Common myeloid progenitor, CD34-positive (primary cell): ENCODE measurements at regions not wholly inside any gene's neighbourhood (a gene's known extent, or its start where the extent isn't known, plus 50 kb on each side); places are given as distances from the start of the nearest gene placed in this dataset.

Experiments
- CTCF ChIA-PET: fragments of 350-600 bp; sonication (Branson Sonifier 250); formaldehyde crosslinking; loops from one replicate; lab custom pipeline; 2021; ENCODE audit warnings: antibody characterized with exemption; lab: Charles Lee
- POLR2A ChIA-PET: fragments of 350-600 bp; sonication (Branson Sonifier 250); formaldehyde crosslinking; loops from one replicate; lab custom pipeline; 2021; ENCODE audit warnings: antibody characterized with exemption; lab: Charles Lee
- DNase-seq, 3 donors: peaks; one replicate each; pipeline versions ENCODE4 v3.0.0 to v3.0.0-alpha.2; 2013
- H3K27ac ChIP-seq, 2 experiments: 1 replicate in 1 of 2; 2 replicates in 1 of 2; pipeline ENCODE4 v1.7.0; 2013; ENCODE audit warnings: inconsistent platforms in 2 of 2, low read length in 2 of 2, mild to moderate bottlenecking in 2 of 2, low read depth in 1 of 2, moderate library complexity in 1 of 2; ENCODE audit not compliant: severe bottlenecking in 2 of 2, insufficient read depth in 1 of 2, poor library complexity in 1 of 2
- H3K27me3 ChIP-seq, 5 experiments: replicated peaks in 2 of 5; 1 replicate in 3 of 5; 2 replicates in 2 of 5; pipeline versions ENCODE4 v1.6.1 to v1.7.0; 2013; ENCODE audit warnings: low read length in 4 of 5, mild to moderate bottlenecking in 2 of 5, moderate library complexity in 2 of 5, inconsistent platforms in 1 of 5; ENCODE audit not compliant: insufficient read depth in 5 of 5, control insufficient read depth in 4 of 5
- H3K36me3 ChIP-seq, 4 experiments: 1 replicate in 2 of 4; 2 replicates in 2 of 4; pipeline versions ENCODE4 v1.6.1 to v1.7.0; 2013; ENCODE audit warnings: low read length in 3 of 4, control low read depth in 1 of 4, mild to moderate bottlenecking in 1 of 4; ENCODE audit not compliant: control insufficient read depth in 4 of 4, insufficient read depth in 4 of 4
- H3K4me1 ChIP-seq, 4 experiments: 1 replicate in 3 of 4; 2 replicates in 1 of 4; pipeline versions ENCODE4 v1.6.1 to v1.7.1; 2013; ENCODE audit warnings: low read length in 3 of 4, mild to moderate bottlenecking in 3 of 4, control low read depth in 1 of 4, inconsistent platforms in 1 of 4, moderate library complexity in 1 of 4; ENCODE audit not compliant: control insufficient read depth in 4 of 4, insufficient read depth in 4 of 4; ENCODE audit errors: control extremely low read depth in 1 of 4
- H3K4me3 ChIP-seq, 7 experiments: 1 replicate in 4 of 7; 2 replicates in 3 of 7; pipeline versions ENCODE4 v1.5.1 to v1.7.0; 2013; ENCODE audit warnings: mild to moderate bottlenecking in 7 of 7, low read length in 6 of 7, moderate library complexity in 6 of 7, inconsistent platforms in 2 of 7, low read depth in 2 of 7, control low read depth in 1 of 7; ENCODE audit not compliant: insufficient read depth in 4 of 7, control insufficient read depth in 1 of 7; ENCODE audit errors: extremely low read depth in 1 of 7
- H3K9me3 ChIP-seq, 5 experiments: 1 replicate in 4 of 5; 2 replicates in 1 of 5; pipeline versions ENCODE4 v1.6.1 to v1.7.1; 2013; ENCODE audit warnings: low read length in 4 of 5, mild to moderate bottlenecking in 2 of 5, inconsistent platforms in 1 of 5, low read depth in 1 of 5, moderate library complexity in 1 of 5; ENCODE audit not compliant: control insufficient read depth in 4 of 5, insufficient read depth in 2 of 5; ENCODE audit errors: control extremely low read depth in 1 of 5
- WGBS: methylation state at CpG from one replicate; pipeline ENCODE4 v1.1.5; 2013; ENCODE audit not compliant: insufficient coverage; 5-methylcytosine and 5-hydroxymethylcytosine counted together

DNA sequence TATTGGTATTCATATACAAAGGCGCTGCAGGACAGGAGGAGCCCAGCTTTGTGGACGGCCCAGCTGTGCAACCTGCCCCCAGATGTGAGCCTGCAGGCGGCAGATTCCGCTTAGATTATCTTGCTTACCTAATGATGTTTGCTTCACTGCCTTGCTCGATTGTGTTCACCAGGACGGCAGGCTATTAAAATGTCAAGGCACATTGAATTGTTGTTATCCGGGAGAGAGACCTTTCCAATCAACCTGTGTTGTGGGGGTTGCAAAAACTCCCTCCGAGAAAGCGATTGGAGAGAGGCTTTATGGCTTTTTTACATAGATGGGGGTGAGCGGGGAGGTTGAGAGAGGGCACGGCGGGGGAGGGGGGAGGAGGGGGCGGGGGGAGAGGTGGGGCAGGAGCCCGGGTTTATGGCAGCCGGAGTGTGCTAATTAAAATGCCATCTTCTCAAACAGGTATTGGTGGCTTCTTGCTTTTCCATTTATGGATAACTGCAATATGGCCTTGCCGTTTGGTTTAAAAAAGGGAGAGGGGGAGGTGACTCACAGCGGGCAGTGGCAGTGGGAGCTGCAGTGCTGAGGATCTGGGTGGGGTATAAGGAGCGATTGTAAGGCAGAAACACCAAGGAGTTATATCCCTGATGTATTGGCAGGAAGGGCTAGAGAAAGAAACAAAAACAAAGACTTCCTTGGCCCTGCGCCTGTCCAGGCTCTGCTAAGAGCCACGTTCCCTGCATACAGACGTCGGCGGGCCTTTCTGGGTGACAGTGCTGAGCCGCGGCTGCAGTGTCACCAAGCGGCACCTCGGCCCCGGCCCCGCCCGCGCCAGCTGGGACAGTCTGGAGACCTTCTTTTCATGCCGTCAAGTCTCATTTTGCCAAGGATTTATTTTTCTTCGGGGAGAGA, 97.2 kb downstream of the INSIG2 start:
- WGBS: 14% methylated on average over 20 of the region's 33 CpGs
- peak overlapping the region; percentile 60 to 91 (median 84) for H3K4me3 ChIP-seq
- no peaks in the 10 kb centered on the region for H3K36me3 ChIP-seq
- H3K9me3 ChIP-seq: no peaks in the 10 kb centered on the region
- CTCF ChIA-PET: interaction anchor here (0.9 to 1.5 kb wide), 6 partner anchors 9 to 147 kb away, joined by 3 to 4 read pairs (median 4); no protein-coding TSS in a partner anchor
- H3K4me1 ChIP-seq: peaks cover 0 to 26% (median 14%) of the 10 kb centered on the region in 4 experiments
- POLR2A ChIA-PET: interaction anchor here (0.9 kb wide), 1 partner anchor 103 kb away, joined by 3 read pairs; no protein-coding TSS in a partner anchor
- H3K27me3 ChIP-seq: no peaks in the 10 kb centered on the region
- peak overlapping the region in 1 of 2 experiments; percentile 65 for H3K27ac ChIP-seq
- peak; percentile 27 to 73 (median 58) for DNase-seq

DNA sequence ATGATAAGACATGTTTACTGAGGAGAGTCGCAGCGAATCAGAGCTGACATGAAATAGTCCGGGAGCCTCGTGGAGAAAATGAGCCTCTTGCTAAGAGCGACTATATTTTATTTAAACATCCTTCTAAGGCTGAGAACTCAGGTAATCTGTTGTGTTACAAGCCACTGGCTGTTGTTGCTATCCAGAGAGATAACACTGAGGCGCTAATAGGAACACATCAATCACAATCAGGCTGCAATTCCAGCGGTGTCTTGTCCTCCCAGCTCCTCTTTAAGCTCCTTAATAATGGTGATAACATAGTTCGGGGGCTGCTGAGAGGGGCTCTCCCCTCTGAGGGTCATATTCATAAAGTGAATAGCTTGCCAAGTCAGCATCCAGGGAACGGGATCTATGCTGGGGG, 95.1 kb downstream of the INSIG2 start:
- Histone ChIP-seq H3K36me3 (no peaks in the 10 kb centered on the region), H3K4me1 (peaks cover 0 to 17% (median 13%) of the 10 kb centered on the region in 4 experiments), H3K9me3 (no peaks in the 10 kb centered on the region), H3K27ac (no peak overlapping the region), H3K27me3 (no peaks in the 10 kb centered on the region), H3K4me3 (no peak overlapping the region)
- 98% methylated on average over 9 of the region's 9 CpGs for WGBS
- POLR2A ChIA-PET: no interaction called here
- CTCF ChIA-PET: interaction anchor here (1.3 kb wide), 1 partner anchor 38 kb away, joined by 3 read pairs; no protein-coding TSS in a partner anchor
- no peak for DNase-seq

DNA sequence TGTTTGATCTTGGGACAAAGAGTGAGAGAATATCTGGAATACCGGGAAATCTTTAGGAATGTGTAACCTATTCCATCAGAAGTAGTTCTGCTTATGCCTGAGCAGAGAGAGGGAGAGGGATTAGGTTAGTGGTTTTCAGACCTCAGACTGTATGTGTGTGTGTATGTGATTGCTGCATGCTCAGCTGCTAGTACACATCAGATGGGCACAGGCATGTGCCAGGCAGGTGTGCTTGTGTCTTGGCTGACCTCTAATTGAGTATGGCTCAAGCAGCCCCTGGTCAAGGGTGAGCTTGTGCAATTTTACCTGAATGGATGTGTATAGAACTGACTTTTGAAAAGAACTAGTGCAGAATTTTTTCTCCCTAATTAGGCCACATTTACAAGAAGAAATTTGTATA, 91.2 kb downstream of the INSIG2 start:
- 100% methylated on average over 1 of the region's 1 CpG for WGBS
- Histone ChIP-seq H3K4me3 (no peak overlapping the region), H3K27ac (no peak overlapping the region), H3K27me3 (no peaks in the 10 kb centered on the region), H3K9me3 (no peaks in the 10 kb centered on the region), H3K36me3 (no peaks in the 10 kb centered on the region), H3K4me1 (peaks cover 3 to 26% (median 13%) of the 10 kb centered on the region in 4 experiments)
- DNase-seq: no peak
- POLR2A ChIA-PET: no interaction called here
- CTCF ChIA-PET: no interaction called here

DNA sequence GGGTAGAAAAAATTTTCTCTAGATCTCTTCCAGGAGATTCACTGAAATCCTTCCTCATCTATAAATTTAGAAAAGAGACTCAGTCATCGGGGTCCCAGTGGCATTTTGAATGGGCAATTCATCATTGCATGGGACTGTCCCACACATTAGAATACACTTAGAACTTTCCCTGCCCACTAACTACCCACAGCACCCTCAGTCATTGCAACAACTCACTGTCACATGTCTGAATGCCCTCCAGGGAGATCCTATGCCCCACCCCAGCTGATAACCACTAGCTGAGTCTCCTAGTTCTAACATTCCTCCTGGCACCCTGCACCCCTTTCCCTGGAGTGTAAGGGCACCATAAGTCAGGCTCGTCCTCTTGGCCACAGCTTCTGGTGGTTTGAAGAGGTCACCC, 89.6 kb downstream of the INSIG2 start:
- no peak overlapping the region for H3K4me3 ChIP-seq
- no peaks in the 10 kb centered on the region for H3K27me3 ChIP-seq
- DNase-seq: no peak
- ChIA-PET POLR2A (no interaction called here), CTCF (interaction anchor here (1.4 to 2.8 kb wide), 3 partner anchors 11 to 953 kb away, joined by 3 to 12 read pairs (median 6); no protein-coding TSS in a partner anchor)
- 59% methylated on average over 2 of the region's 2 CpGs for whole genome bisulfite sequencing
- H3K4me1 ChIP-seq: peaks cover 3 to 26% (median 13%) of the 10 kb centered on the region in 4 experiments
- H3K9me3 ChIP-seq: no peaks in the 10 kb centered on the region
- no peak overlapping the region for H3K27ac ChIP-seq
- H3K36me3 ChIP-seq: no peaks in the 10 kb centered on the region

DNA sequence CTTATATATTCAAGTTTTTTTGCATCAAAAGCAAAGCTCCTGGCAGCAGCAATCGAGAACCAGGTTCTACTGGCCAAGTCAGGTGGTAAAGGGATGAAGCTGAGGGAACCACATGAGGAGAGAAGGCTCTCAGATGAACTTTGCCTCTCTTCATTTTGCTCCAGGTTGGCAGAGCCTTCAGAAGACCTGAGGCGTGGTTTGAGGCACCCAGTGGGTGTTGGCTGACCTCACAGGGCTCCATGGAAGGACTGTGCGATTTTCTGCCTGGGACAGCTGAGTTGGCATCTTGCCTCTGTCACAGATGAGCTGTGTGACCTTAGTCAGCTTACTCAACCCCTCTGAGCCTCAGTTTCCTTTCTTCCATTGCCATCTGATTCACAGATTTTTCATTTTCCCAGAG, 89.0 kb downstream of the INSIG2 start:
- no peak for DNase-seq
- 67% methylated on average over 3 of the region's 3 CpGs for WGBS
- H3K36me3 ChIP-seq: no peaks in the 10 kb centered on the region
- no peak overlapping the region for H3K27ac ChIP-seq
- no peaks in the 10 kb centered on the region for H3K27me3 ChIP-seq
- H3K4me1 ChIP-seq: peaks cover 3 to 26% (median 13%) of the 10 kb centered on the region in 4 experiments
- peak overlapping the region in 1 of 7 experiments; percentile 45 for H3K4me3 ChIP-seq
- CTCF ChIA-PET: interaction anchor here (1.4 to 2.8 kb wide), 4 partner anchors 9 to 953 kb away, joined by 3 to 12 read pairs (median 5); no protein-coding TSS in a partner anchor
- POLR2A ChIA-PET: no interaction called here
- H3K9me3 ChIP-seq: no peaks in the 10 kb centered on the region

DNA sequence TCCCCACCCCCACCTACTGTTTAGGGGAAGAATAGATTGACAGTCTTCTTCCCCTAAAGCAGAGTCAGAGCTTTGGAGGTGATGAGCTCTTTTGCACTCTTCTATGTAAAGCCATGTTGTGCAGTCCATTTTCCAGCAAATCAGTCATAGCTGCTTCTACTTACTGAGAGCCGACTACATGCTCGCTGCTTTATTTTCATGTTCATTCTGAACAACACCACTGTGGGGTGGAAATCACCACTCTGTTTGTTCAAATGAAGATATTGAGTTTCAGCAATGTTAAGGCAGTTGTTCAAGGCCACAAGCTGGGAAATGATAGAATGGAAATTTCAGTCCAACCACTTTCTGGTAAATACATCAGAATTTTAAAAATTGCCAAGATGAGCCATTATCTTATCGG, 88.3 kb downstream of the INSIG2 start:
- Histone ChIP-seq H3K27me3 (no peaks in the 10 kb centered on the region), H3K27ac (no peak overlapping the region), H3K4me1 (peaks cover 3 to 26% (median 13%) of the 10 kb centered on the region in 4 experiments), H3K9me3 (no peaks in the 10 kb centered on the region), H3K36me3 (no peaks in the 10 kb centered on the region), H3K4me3 (peak overlapping the region in 1 of 7 experiments; percentile 45)
- ChIA-PET CTCF (interaction anchor here (1.0 to 2.8 kb wide), 5 partner anchors 10 to 363 kb away, joined by 3 to 12 read pairs (median 4); partner anchors contain the start of gene DDX18), POLR2A (no interaction called here)
- DNase-seq: peak in 1 of 3 donors; percentile 14
- WGBS: 14% methylated on average over 1 of the region's 3 CpGs

DNA sequence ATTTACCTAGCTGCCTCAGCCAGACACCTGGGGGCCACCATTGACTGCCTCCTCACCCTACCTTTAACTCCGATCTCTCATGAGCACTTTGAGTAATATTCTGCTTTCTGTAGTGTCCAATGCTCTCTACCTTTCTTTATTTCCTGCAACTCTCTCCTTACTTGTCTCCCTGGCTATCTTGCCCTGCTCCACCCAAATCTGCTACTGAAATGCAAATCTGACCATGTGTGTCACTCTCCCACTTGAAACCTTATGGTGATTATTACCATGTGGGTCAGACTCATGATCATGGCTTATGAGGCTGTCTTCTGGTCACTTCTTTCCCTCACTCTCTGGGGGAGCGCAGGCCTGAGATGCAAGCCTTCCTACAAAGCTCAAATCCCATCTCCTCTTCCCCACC, 83.3 kb downstream of the INSIG2 start:
- Histone ChIP-seq H3K4me3 (no peak overlapping the region), H3K27ac (no peak overlapping the region), H3K27me3 (no peaks in the 10 kb centered on the region), H3K4me1 (peaks cover 0 to 22% (median 9%) of the 10 kb centered on the region in 4 experiments), H3K36me3 (no peaks in the 10 kb centered on the region), H3K9me3 (no peaks in the 10 kb centered on the region)
- WGBS: 100% methylated on average over 1 of the region's 2 CpGs
- CTCF ChIA-PET: interaction anchor here (1.7 kb wide), 1 partner anchor 18 kb away, joined by 4 read pairs; no protein-coding TSS in a partner anchor
- no peak for DNase-seq
- POLR2A ChIA-PET: no interaction called here
